GM19397 (cell line): ENCODE measurements at regions not wholly inside any gene's neighbourhood (a gene's known extent, or its start where the extent isn't known, plus 50 kb on each side); places are given as distances from the start of the nearest gene placed in this dataset.

Experiments used
- ATAC-seq: cut with Tn5 transposase; IDR thresholded peaks from one replicate; pipeline ENCODE4 v1.9.1; 2021; ENCODE audit warnings: mild to moderate bottlenecking, moderate library complexity; ENCODE audit not compliant: unreplicated experiment

DNA sequence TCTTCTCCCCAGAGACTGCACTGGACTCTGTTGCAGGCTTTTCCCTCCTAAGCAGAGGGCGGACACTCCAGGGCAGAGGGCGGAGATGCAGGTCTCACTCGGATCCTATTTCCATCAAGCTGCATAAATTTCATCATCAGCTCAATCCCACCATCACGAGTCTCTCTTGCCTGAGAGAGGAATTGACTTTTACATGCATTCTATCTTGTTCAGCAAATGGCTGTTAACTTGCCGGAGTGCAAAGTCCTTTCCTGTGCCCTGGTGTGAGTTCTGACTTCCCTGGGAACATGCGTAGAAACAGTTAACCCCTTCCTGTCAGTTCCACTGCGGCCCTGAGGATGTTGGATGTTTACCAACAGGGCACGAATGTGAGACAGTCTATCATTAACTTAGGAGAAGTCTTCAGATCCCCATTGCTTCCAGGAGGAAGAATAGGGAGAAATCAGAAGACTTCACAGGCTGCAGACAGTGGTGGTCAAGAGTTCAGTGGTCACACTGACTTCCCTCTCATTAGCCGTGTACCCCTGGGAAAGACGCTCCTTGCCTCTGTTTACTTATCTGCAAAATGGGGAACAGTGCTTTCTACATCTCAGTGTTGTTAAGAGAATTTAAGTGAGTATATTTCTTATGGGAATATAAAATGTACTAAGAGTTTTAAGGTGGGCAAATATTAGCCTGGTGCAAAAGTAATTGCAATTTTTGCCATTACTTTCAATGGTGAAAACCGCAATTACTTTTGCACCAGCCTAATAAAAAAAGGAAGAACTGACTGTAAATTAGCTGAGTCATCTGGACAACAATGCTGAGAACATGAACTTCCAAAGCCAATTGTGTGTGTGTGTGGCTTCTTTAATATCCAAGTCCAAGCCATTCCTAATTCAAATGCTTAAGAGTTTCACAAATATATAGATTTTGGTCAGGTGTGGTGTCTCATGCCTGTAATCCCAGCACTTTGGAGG is 248.0 kb downstream of the DRD1 start:
- ATAC-seq = no peak

DNA sequence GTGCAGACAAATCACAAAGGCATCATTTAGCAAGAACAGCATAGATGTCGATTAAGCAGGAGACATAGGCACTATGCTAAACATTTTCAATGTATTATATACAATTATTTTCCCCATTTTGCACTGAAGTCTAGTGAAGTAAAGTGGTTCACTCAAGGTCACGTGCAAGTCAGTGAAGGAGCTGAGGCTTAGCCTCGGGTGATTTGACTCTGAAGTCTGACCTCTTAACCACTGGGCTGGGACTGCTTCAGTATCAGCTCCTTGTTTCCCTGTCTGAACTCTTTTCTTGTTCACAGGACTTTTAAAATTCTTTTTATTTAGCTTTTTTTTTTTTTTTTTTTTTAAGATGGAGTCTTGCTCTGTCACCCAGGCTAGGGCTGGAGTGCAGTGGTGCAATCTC is 262.7 kb downstream of the DRD1 start:
- ATAC-seq = no peak

DNA sequence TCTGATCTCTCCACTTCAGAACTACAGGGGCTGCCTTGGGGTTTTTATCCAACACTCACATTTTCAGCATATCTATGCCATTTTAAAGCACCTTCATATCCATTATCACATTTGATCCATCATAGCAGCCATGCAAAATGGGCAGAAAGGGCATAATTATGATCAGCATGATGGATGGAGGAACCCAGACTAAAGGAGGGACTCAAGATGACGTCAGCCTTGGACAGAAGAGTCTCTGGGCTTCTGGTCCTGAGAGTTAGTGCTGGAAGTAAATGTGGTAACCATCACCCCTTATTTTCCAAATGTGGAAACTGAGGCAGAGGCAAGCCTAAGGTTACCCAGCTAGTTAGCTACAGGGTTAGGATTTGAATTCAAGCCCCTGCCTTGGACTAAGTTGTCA is 273.1 kb downstream of the DRD1 start:
- no peak for ATAC-seq

DNA sequence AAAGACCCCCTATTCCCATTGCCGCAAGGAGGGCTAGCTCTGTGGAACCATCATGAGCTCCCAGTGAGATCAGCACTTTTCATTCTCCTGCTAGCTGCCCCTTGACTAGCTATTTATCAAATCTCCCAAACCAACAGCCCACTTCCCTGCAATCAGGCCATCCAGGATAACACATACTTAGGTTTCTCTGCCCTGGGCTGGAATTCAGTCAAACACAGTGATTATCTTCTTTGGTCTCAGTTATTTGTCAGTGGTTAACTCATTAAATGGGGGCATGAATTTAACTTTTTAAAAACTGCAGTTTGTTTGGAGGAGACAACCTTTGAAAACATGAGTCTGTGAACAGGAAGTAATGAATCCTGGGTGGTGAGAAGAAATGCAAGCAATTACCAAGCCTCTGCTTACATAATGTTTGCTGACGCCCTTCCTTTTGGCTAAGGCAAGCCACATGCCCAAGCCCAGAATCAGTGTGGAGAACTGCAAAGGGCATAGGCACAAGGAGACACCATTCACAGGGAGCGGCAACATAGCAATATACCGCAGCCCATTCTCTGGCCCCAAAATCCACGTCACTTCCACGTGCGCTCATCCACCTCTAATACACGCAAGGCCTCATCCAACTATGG is 275.0 kb downstream of the DRD1 start:
- no peak for ATAC-seq

DNA sequence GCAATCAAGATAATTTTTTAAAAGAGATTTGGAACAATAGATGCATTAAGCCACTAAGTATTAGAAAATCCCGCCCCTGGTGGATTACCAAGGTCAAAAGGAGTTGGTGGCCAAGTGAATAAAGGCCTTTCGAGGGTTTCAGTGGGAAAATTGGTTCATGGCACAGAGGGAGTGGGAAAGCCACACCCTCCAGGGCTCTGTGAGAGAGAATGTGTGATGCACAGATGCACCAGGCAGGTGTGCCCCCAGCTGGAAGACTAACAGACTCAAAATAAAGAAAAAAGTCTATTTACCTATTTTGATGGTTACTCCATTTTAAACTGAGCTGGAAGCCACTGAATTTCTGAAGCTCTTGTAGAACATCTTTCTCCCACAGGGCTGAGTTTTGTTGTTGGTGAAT is 278.0 kb downstream of the DRD1 start:
- ATAC-seq = no peak

DNA sequence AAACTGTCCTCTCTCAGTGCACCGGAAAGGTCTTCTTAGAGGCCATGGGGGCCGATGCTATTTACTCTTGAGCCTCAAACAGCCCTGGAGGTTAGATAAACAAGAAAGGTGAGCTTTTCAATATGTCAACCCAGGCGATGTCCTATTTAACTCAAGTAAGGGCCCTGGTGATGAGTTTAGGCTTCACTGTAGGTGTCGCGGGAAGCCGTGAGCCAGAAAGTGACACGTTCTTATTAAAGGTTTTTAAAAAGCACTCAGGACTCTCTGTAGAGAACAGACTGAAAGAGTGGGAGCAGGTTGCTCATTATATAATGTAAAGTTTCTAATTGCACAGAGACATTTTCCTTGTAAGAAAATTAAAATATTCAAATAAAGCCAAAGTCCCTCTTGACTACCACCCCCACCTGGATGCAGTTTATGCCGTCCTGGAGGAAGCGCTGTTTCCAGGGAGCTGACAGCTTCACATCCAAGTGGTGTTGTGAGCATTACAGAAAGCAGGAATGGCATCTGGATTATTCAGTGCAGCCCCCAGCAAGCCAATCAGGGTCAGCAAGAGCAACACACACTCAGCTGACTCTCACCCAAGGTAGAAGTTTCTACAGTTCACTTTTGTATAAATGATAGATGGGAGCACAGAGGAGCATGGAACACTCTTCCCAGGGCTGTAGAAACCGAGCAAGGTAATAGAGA is 280.3 kb downstream of the DRD1 start:
- no peak for ATAC-seq

GRCh38 chr5:175162036-175162435 is 281.9 kb downstream of the DRD1 start:
- no peak for ATAC-seq

DNA sequence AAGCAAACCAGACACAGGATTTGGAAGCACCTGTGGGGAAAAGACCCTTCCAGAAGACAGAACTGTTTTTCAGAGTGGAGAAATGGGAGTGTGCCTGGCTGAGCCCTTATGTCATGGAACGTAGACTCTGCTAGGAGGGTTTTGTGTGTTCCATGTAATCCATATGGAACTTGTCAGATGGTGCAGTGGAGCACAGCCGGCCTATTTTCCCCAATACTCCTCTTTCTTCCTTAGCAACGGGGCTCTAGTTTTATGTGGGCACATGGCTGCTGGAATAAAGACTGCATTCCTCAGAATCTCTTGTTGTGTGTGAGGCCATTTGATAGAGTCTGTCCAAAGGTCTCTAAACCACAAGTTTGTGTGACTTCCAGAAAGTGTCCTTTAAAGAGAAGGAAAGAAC is 284.0 kb downstream of the DRD1 start:
- ATAC-seq = no peak

GRCh38 chr5:175148636-175149172 is 295.3 kb downstream of the DRD1 start:
- no peak for ATAC-seq

GRCh38 chr5:175146733-175147132 is 297.2 kb downstream of the DRD1 start:
- no peak for ATAC-seq

GRCh38 chr5:175141421-175141820 is 302.6 kb downstream of the DRD1 start:
- ATAC-seq = no peak

DNA sequence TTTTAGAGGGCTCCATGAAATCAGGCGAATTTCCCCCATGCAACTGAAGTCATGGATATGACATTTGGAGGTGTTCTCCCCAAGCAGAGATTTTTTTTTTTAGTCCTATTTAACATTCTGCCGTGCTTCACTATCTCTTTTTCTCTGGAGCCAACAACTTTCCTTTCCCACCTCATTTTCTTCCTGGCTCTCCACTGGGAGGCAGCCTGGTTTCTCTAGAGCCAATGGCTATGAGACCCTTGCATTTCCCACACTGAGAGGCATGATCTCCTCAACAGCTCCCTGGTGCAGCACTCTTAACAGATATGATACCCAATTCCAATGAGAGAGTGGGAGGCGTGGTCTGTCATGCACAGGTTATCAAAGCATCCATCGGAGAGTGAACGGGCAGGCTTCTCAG is 310.8 kb downstream of the DRD1 start:
- no peak for ATAC-seq

- no peak for ATAC-seq
These were observed 312.6 kb downstream of the DRD1 start for GRCh38 chr5:175131432-175131831.

DNA sequence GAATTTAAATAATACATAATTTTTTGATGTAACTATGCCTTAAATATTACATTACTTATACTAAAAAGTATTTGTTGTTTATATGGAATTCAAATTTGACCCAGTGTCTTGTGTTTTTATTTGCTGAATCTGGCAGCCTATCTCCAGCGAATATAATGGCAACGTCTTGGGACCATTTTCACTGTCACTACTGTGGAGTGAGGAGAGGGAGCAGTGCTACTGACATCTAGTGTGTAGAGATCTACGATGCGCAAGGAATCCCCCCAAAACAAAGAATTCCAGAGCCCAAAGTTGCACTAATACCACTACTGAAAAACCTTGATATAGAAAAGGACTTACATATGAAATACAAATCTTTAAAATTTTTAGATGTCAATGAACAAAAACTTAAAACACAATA is 314.4 kb downstream of the DRD1 start:
- ATAC-seq = no peak

DNA sequence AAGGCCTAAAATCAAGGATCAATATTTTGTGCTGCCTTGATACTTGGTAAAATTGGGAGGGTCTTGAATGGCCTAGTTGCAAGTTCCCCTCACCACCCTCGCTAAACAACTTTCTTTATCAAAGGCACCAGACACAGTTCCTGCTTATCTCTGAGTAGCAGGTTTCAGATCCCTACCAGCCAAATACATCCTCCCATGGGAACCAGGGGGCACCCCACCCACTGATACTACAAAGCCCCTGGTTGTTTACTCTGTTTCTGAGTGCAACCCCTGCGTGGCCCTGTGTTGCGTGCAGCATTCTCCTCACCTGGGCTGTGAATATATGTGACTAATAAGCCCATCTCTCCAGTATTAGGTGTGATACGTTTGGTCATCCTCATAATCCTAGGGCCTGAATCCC is 314.9 kb downstream of the DRD1 start:
- ATAC-seq = no peak

DNA sequence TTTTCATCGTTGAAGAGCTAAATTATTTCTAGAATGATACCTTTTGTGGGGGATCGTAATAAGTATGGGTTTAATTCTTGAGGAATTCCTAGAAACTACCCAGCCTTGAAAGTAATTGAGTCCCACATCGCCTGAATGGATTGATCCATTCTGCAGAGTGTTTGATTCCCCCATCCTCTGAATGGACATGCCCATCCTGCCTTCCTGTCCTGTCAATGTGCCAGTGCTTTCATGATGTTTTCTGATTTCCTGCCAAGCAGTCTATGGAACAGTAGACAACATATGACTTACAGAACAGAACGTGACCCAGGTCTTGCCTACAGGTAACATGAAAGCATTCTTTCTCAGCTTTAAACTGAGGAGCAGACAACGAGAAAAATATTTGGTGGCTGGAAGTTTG is 319.2 kb downstream of the DRD1 start:
- no peak for ATAC-seq

DNA sequence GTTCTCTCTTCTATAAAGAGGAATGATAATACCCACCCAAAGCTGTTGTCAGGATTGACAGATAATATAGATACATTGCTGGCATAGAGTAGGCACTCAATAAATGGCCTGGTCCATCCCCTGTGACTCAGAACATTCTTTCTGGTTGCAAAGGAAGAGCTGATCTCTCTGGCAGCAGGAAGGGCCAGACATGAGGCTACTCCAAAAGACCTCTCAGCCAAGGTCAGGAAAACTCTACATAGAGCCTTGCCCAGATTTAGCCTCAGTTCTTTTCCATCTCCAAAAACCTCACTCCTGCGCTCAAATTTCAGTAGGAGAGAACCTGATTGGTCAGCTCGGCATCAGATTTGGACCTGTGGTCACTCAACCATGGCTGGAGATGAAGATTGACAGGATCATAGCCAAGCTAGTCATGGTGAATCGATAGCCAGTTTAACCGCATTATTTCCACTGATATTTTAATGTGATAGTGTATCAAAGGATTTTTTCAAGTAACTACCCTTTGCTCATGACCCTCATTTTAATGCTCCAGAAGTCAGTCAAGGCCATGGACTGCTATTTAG is 319.6 kb downstream of the DRD1 start:
- no peak for ATAC-seq

GRCh38 chr5:175123542-175123941 is 320.4 kb downstream of the DRD1 start:
- no peak for ATAC-seq

DNA sequence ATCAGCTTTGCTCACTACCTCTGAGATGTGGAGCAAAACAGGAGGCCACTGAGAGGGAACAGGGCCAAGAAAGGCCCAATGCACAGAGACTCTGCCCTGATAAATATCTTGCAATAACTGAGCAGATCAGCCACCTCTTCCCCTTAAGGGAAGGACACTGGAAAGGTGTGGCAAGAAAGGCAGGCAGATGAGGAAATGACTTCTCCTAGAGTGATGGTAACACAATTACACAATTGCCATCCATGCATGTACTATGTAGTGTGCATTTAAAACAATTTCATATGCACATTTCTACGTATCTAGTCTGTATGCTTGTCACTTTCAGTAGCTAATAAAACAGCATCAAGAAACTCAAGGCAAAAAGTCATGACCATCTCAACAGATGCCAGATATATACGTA is 322.5 kb downstream of the DRD1 start:
- ATAC-seq = no peak

- no peak for ATAC-seq
These were observed 323.6 kb downstream of the DRD1 start for GRCh38 chr5:175120412-175120811.

DNA sequence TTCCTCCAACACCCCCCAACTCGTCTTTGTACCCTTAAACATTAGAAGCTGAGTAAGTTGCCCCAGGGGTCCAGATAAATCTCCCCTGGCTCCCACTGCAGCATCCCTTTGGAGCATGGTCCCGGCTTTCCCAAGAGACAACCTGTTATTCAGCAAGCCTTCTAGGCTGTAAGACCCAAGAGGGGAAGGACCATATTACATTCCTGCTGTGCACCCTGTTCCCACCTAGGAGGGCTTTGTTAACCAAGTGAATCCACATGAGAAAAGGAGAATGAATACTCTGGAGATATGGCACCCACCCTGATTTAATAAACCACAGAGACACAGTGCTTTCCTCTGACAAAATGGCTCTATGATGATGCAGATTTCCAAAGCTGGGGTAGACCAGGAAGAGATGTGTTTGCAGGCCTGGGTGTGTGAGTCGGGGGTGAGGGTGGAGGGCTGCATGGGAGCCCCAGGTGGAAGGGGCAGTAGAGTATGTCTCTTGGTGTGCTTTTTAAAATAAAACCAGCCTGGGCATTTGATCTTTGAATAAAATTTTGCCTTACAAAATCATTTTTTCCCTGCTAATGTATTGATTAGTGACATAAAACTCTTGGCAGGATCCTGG is 325.2 kb downstream of the DRD1 start:
- ATAC-seq = no peak
